ENCODE measurements at regions not wholly inside any gene's neighbourhood (a gene's known extent, or its start where the extent isn't known, plus 50 kb on each side); places are given as distances from the start of the nearest gene placed in this dataset.

DNA sequence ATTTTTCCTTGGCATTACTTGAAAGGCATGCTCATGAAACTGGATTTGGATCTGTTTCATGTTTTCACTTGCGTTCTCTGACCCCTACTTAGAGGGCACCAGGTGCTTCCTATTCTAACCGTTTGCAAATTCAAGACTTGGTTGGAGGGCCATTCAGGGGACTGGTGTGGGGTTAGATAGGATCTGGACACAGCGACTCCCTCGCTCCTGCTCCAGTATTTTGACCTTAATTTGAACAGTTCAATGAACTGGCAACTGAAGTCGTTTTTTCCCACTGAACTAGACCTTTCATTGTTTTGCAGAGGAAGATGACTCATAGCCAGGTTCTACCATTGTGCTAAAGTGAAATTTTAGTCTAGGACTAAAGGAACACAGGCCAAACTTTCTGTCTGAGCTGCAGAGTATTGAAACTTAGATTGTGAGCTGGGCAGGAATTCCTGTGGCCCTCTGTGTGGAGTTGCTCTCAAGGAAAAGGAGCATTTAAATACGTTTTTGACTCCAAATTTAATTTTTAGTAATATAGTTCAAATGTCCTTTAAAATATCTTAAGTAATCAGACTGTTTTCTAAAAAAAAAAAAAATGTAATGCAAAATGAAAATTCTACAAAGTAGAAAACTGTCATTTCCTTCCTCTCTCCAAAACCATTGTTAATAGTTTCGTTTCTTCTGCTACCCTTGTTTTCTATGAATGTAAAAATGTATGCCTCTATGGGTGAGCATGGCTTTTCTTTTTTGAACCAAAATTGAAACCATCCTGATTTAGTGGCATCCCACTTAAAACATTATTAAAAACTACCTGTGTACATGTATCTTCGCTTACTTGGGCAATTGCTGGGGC lies 64.8 kb downstream of the UTRN start:
- Histone ChIP-seq H3K4me3 (no peak overlapping the region), H3K27me3 (no peaks in the 10 kb centered on the region), H3K9me3 (no peaks in the 10 kb centered on the region), H3K36me3 (no peaks in the 10 kb centered on the region), H3K4me1 (peaks cover 12 to 41% (median 26%) of the 10 kb centered on the region in 3 donors), H3K27ac (peak overlapping the region in 2 of 4 donors; percentile 48 to 55)
- TF ChIP-seq, protein P1, sequence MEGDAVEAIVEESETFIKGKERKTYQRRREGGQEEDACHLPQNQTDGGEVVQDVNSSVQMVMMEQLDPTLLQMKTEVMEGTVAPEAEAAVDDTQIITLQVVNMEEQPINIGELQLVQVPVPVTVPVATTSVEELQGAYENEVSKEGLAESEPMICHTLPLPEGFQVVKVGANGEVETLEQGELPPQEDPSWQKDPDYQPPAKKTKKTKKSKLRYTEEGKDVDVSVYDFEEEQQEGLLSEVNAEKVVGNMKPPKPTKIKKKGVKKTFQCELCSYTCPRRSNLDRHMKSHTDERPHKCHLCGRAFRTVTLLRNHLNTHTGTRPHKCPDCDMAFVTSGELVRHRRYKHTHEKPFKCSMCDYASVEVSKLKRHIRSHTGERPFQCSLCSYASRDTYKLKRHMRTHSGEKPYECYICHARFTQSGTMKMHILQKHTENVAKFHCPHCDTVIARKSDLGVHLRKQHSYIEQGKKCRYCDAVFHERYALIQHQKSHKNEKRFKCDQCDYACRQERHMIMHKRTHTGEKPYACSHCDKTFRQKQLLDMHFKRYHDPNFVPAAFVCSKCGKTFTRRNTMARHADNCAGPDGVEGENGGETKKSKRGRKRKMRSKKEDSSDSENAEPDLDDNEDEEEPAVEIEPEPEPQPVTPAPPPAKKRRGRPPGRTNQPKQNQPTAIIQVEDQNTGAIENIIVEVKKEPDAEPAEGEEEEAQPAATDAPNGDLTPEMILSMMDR (IDR thresholded peaks at IDR 0.05), result no peak
- intact Hi-C loops (cut with DNase I), result no loop called here
- peak; percentile 59 to 71 (median 69) for ATAC-seq
- no peak for DNase-seq
- FAIRE-seq, result no peak
- 27 to 37% methylated on average over 8 of the region's 8 CpGs for WGBS, 2 donors

DNA sequence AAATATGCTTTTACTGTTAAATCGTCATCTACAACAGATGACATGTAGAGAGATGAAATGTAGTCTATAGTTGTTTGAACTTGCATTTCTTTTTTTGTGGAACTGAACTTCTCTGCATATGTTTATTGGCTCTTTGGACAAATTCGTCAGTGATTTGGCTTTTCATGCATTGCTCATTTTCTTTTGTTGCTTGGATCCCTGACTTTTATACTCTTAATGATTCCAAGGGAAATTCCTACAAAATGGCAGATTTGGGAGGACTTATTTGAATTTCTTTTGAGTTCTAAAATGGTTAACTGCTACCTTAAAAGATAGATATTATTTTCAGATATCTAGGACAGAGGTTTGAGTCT lies 65.4 kb downstream of the UTRN start:
- H3K36me3 ChIP-seq, result no peaks in the 10 kb centered on the region
- FAIRE-seq (no peak), ATAC-seq (no peak), DNase-seq (no peak)
- H3K9me3 ChIP-seq, result no peaks in the 10 kb centered on the region
- intact Hi-C loops (cut with DNase I), result no loop called here
- TF ChIP-seq, protein P1 (IDR thresholded peaks at IDR 0.05), result no peak
- peak overlapping the region in 2 of 4 donors; percentile 48 to 55 for H3K27ac ChIP-seq
- peaks cover 12 to 41% (median 26%) of the 10 kb centered on the region in 3 donors for H3K4me1 ChIP-seq
- H3K27me3 ChIP-seq, result no peaks in the 10 kb centered on the region
- H3K4me3 ChIP-seq, result no peak overlapping the region
- 64 to 78% methylated on average over 2 of the region's 2 CpGs for WGBS, 2 donors

DNA sequence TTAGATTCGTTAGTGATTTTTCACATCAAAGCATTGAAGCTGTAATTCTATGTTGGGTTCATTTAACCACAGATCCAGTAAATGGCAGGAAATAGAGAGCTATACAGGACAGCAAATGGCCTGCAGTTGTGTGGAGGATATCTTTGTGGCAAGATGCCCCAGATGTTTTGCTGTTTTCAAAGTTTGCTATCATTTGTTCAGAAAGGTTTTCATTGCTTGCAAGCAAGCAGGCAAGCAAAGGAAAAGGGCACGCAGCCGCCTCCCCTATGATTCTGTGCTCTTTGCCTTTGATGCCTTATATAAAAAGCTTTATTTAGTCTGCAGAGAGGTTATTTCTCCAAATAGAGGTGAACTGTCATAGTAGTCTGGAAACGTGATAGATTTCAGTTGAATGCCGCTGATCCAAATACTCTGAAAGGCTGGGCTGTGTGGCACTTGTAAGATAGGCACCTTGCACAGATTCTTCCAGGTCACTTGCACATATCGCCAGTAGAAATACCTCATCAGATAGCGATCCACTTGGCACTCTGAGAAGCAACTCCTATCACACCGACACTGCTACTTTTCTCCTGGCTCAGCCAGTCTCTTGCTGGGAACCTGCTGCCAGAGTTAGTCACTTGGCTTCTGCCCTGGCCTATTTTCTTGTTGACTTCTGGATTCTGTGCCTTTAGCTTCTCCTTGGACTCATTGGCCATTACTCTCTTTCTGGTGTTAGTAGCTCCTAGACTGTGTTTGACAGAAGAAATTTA lies 66.4 kb downstream of the UTRN start:
- DNase-seq, result no peak
- H3K9me3 ChIP-seq, result no peaks in the 10 kb centered on the region
- H3K27ac ChIP-seq, result peak overlapping the region in 2 of 4 donors; percentile 42 to 55
- TF ChIP-seq, protein P1 (IDR thresholded peaks at IDR 0.05), result no peak
- no peak overlapping the region for H3K4me3 ChIP-seq
- FAIRE-seq, result no peak
- 22 to 28% methylated on average over 8 of the region's 8 CpGs for WGBS, 2 donors
- ATAC-seq, result peak; percentile 65 to 78 (median 72)
- intact Hi-C loops (cut with DNase I), result no loop called here
- no peaks in the 10 kb centered on the region for H3K27me3 ChIP-seq
- no peaks in the 10 kb centered on the region for H3K36me3 ChIP-seq
- peaks cover 12 to 38% (median 26%) of the 10 kb centered on the region in 3 donors for H3K4me1 ChIP-seq

DNA sequence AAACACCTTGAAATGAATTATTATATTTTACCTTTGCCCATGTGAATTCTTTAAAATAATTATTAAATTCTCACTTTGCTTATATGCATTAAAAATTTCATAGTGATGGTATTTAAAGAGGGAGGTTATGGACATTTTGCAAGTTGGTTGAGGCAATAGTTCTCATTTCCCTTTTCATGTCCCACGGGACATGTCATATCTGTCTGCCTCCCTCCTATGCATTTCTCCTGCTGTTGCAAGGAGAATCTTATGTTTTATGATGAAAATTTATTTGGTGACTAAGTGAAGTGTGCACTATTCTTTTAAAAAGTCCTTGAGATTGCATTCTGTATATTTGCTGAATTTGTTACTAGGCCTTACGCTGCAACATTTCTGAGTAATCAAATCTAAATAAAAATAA lies 67.2 kb downstream of the UTRN start:
- ATAC-seq, result peak in 1 of 4 donors; percentile 8
- H3K27me3 ChIP-seq, result no peaks in the 10 kb centered on the region
- no peaks in the 10 kb centered on the region for H3K9me3 ChIP-seq
- 68 to 75% methylated on average over 2 of the region's 2 CpGs for WGBS, 2 donors
- DNase-seq, result no peak
- FAIRE-seq, result no peak
- no peak overlapping the region for H3K4me3 ChIP-seq
- H3K4me1 ChIP-seq, result peaks cover 12 to 35% (median 26%) of the 10 kb centered on the region in 3 donors
- intact Hi-C loops (cut with DNase I), result no loop called here
- H3K36me3 ChIP-seq, result no peaks in the 10 kb centered on the region
- peak overlapping the region in 2 of 4 donors; percentile 42 to 55 for H3K27ac ChIP-seq
- TF ChIP-seq, protein P1 (IDR thresholded peaks at IDR 0.05), result no peak
